Midbrain (tissue), 1 donor: ENCODE measurements at regions not wholly inside any gene's neighbourhood (a gene's known extent, or its start where the extent isn't known, plus 50 kb on each side); places are given as distances from the start of the nearest gene placed in this dataset.

Source experiments
- DNase-seq: peaks from one replicate; lab custom pipeline; 2025; lab: John Stamatoyannopoulos, UW

- no peak for DNase-seq
These were observed 199.9 kb upstream of the NEIL3 start for GRCh38 chr4:177109769-177110168.

DNA sequence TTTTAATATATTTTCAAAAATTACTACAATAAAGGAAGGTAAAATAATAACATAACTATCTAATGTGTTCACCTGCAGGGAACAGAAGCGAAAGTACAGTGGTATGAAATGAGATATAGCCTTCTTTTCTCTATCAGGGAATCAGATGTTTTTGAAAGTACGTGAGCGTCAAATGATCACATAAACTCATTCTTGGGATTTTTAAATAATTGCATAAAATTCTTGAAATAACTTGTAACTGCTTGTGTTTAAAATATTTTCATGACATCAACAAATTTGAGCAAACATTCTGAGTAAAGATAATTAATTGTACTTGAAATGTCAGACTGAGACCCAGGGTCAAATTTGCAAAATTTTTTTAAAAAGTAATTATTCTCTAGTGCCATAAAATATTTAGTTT, 193.5 kb upstream of the NEIL3 start:
- no peak for DNase-seq

- DNase-seq: no peak
These were observed 192.4 kb upstream of the NEIL3 start for GRCh38 chr4:177117256-177117655.

- DNase-seq: no peak
These were observed 191.1 kb upstream of the NEIL3 start for GRCh38 chr4:177118596-177118995.

- no peak for DNase-seq
These were observed 190.6 kb upstream of the NEIL3 start for GRCh38 chr4:177119021-177119471.

DNA sequence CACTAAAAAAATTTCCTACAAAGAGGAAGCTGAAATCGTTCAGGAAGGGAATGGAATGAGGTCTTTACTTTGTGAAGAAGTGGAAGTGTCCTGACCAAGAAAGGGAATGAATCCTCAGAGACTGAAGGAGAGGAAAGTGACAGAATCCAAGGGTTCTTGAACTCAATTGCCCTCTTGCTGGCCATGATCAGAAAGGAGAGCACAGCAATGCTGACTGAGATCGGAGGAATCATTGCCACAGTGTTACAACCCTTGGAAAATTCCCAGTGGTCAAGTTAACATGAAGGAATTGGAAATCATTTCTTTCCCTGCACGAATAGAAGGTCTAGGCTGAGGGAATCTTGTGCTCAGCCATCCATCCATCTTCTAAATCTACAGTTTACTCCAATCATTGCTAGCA, 190.0 kb upstream of the NEIL3 start:
- no peak for DNase-seq

DNA sequence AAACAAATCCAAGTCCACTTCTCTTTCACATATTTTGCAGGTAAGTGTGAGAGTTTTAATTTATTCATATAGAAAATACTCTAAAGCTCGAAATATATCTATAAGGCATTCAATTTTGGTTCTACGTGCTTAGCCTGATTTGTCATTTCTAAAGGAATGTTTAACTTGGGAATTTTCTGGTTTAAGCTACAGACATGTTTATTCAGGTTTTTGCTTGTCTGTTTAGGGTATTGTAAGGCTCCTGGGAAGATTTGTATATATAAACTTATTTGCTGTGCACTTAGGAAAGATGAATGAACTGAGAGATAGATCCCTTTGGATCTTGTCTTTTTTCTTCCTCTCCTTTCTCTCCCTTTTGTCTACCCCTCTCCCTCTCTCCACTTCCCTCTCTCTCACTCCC, 185.9 kb upstream of the NEIL3 start:
- no peak for DNase-seq

DNA sequence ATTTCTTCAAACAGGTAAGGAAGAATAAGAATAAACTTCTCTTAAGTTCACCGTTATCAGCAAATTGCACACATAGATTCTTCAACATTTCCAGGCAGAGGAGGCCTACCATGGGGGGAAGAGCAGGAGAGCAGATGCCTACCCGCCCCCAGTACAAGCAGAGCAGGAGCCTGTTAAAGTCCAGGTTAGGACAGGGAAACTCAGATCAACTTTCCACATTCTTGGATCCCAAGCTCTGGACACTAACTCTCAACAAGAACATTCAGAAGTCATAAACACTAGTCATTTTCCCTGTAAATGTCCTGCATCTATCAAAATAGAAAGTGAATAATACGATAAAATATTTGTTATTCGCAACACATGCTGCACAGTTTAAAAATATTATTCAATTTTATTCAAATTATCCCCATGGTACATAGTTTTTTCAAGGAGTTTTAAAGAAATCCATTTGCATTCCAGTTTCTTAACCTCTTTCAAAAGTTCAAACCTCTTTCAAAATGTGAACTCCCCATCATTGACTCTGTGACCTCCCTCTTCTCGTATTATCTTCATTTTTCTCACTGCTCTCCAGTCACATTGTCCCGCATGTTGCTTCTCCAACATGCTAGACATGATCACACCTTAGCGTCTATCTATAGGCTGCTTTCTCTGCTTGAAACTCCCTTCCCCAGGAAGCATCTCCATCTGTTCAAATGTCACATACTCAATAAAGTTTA, 185.2 kb upstream of the NEIL3 start:
- DNase-seq: no peak

DNA sequence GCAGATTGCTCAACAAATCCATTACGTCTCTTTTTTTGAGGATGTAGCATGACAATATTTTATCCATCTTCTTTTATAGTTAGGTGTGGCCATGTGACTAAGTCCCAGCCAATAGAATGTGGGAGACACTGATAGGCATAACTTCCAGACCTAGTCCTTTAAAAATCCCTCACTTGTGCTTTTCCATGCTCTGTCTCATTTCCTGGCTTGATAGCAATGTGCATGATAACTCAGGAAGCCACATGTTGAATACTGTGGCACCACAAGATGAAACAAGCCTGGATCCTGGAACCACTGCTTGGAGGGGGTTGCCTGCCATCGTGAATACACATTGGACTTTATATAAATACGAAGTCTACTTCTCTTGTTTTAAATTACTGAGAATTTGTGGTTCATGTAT, 184.0 kb upstream of the NEIL3 start:
- no peak for DNase-seq

GRCh38 chr4:177127658-177128057, 182.0 kb upstream of the NEIL3 start:
- DNase-seq: no peak

GRCh38 chr4:177128306-177128705, 181.4 kb upstream of the NEIL3 start:
- DNase-seq: no peak

GRCh38 chr4:177131736-177132135, 177.9 kb upstream of the NEIL3 start:
- DNase-seq: no peak

- no peak for DNase-seq
These were observed 162.0 kb upstream of the NEIL3 start for GRCh38 chr4:177147668-177148067.

- DNase-seq: no peak
These were observed 154.2 kb upstream of the NEIL3 start for GRCh38 chr4:177155454-177155853.

DNA sequence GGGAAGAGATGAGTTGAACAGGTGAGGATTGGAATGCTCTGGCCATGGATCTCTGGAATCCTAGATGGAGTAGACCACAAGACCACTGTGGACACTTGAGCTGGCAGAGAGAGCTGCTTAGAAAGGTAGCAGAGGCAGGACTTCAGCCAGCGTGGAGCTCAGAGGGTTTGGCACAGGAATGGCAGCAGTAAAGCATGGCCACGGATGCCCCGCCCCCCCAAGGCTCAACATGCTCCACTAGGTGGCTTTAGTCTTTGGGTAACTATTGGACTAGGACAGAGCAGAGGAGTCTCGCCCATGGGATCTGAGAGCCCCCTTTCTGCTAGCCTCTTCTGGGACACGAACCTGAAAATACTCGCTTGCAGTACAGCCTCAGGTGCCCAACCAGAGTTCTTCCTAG, 150.1 kb upstream of the NEIL3 start:
- no peak for DNase-seq

- no peak for DNase-seq
These were observed 147.9 kb upstream of the NEIL3 start for GRCh38 chr4:177161781-177162180.

DNA sequence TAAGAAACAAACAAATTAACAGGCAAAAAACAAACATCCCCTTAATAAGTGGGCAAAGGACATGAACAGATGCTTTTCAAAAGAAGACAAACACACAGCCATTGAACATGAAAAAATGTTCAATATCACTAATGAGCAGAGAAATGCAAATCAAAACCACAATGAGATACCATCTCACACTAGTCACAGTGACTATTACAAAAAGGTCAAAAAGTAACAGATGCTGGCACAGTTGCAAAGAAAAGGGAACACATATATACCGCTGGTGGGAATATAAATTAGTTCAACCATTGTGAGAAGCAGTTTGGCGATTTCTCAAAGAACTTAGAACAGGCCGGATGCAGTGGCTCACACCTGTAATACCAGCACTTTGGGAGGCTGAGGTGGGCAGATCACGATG, 146.1 kb upstream of the NEIL3 start:
- no peak for DNase-seq

GRCh38 chr4:177171588-177171987, 138.1 kb upstream of the NEIL3 start:
- no peak for DNase-seq

- DNase-seq: no peak
These were observed 134.2 kb upstream of the NEIL3 start for GRCh38 chr4:177175473-177175872.

DNA sequence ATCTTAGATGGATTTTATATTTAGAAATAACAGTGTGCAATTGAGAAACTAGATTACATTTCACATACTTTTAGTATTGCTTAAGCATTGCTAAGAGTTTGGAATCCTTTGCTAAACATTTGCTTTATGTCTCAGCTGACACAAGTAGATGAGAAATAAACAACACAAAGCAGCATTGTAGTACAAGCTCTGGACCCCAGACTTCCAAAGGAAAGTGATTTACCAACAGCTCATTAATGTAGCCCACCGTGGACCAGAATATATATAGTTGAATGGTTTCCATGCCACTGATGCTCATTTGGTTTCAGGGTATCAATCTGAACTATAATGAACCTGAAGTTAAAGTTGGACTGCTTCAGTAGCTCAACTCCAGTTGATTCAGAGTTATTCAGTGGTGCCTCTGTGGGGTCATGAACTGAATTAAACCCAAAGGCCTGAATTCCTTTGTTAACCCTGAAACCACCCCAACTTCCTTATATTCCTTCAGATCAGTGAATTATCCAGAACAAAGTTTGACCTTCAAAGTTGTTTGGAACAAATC, 132.1 kb upstream of the NEIL3 start:
- no peak for DNase-seq

DNA sequence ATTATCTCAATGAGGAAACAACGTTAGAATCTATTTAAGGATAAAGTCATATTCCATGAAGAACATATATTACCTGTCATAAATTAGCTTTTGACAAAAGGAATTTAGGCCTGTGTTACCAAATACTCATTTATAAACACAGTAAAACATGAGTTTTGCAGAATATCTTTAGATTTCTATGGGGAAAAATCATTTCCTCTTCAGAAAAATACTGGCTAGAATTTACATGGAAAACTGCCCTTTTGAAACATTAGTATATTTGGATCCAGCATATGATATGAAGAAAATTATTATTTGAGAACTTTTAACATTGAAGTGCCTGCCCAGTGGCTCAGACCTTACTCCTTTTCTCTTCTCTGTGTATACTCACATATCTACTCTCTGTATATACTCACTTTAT, 131.4 kb upstream of the NEIL3 start:
- no peak for DNase-seq

DNA sequence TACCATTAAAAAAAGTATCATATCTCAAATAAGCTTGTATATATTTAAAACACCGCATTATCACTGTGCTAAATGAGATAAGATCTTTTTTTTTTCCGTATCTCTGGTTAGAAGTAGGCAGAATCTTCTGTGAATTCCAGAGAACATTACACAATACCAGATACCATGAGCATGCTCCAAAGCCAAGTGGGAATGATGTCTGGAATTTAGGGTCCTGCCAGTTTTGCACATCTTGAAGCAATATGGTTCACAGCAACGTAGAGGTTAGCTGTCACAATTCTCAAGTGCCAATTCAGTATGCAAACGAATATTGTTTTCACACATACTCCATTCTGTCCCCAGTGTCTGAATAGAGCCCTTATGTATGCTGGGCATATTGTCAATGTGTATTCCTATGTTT, 127.5 kb upstream of the NEIL3 start:
- no peak for DNase-seq

- no peak for DNase-seq
These were observed 126.9 kb upstream of the NEIL3 start for GRCh38 chr4:177182728-177183127.

- DNase-seq: no peak
These were observed 124.5 kb upstream of the NEIL3 start for GRCh38 chr4:177185151-177185550.
